Left cardiac atrium (tissue), 4 donors: ENCODE measurements at regions not wholly inside any gene's neighbourhood (a gene's known extent, or its start where the extent isn't known, plus 50 kb on each side); places are given as distances from the start of the nearest gene placed in this dataset.

Experiments
- ATAC-seq, 2 donors: fragments of 200-7000 bp; cut with Tn5 transposase; one replicate each; pipeline ENCODE4 v1.9.1; 2020; ENCODE audit warnings: mild to moderate bottlenecking in 2 of 2, moderate library complexity in 2 of 2
- DNase-seq: peaks from one replicate; pipeline ENCODE4 v3.0.0-alpha.2; 2020
- intact Hi-C, 2 donors: fragments of 100-400 bp; cut with DNase I; formaldehyde crosslinking; loops; one replicate each; pipeline versions ENCODE4 v1.14.1 to v1.15.1; 2022 to 2023
- donor health status: DM: no; HTN: yes; CAD: no.
- donor health status: DM: no; HTN: yes; CAD: no; lungs with severe emphysema.
- donor health status: DM: yes; HTN: yes; CAD: no.
- donor health status: Dilated cardiomyopathy.

DNA sequence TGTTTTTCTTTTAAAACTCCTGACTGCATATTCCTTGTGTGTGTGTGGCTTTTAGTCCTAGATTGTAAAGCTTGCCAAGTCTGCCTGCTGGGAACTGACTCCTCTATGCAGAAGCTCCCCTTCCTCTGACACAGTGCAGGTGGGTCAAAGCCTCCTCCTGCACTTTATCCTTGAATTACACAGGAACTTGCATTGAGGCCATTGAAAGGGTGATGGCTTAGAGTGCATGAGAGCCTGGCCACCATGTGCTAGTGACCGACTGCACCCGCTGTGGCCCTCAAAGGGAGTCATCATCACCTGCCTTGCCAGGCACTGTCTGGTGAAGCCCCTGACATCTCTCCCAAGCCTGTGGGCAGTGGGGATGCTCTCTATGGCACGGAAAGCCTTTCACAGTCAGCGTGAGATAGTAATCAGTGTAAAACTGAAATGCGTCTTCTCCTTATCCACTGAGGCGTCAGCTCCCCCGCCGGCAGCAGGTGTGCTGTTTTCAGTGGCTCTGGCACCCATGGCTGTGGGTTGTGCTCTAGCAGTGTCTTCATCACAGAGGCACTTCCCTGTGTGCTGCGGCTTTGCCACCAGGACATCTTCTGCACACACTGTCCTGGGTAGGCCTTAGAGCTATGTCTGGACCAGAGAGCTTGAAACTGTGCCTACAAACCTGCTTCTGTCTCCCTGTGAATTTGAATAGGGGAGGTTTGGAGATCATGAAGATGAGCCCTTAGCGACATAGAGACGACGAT is 87.9 kb downstream of the THBS2 start:
- ATAC-seq (no peak), DNase-seq (no peak)
- intact Hi-C loops, result no loop called here

DNA sequence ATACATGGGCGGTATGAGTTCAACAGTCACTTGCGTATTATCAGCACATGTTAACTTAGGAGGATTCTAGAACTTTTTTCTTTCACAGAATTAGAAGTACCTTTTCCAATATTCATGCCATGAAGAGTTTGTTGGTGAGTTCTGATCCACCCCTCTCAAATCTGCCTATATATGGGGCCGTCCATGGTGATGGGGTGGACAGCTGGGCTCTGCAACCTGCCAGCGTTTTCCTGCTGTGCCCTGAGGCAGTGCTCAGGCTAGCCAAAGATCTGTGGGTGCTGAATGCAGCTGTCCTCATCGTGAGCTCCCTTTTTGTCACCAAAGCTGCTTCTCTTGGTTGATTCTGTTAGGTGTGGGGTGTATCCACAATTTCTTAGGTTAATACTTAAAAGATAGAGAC is 88.7 kb downstream of the THBS2 start:
- ATAC-seq, result no peak
- intact Hi-C loops, result no loop called here
- DNase-seq, result no peak

DNA sequence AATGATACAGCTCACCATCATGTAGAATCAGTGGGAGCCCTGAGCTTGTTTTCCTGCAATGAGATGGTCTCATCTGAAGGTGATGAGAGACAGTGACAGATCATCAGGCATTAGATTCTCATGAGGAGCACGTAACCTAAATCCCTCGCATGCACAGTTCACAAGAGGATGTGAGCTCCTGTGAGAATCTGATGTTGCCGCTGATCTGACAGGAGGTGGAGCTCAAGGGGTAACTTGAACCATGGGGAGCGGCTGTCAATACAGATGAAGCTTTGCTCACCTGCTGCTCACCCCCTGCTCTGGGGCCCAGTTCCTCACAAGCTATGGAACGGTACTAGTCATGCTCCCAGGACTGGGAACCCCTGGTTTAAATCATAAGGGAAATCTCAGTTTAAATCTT is 89.2 kb downstream of the THBS2 start:
- no peak for DNase-seq
- intact Hi-C loops, result no loop called here
- ATAC-seq, result no peak

DNA sequence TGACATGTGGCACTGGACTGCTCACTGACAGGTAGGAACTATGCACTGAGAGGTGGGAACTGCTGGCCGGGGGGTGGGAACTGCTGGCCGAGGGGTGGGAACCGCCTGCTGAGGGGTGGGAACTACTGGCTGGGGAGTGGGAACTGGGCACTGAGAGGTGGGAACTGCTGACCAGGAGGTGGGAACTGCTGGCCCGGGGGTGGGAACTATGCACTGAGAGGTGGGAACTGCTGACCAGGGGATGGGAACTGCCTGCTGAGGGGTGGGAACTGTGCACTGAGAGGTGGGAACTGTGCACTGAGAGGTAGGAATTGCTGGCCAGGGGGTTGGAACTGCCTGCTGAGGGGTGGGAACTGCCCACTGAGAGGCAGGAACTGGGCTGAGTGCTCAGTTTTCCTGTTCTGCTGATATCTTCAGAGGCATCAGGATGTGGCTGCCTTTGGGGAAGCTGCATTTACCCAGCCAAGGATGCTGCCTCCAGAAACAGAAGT is 90.2 kb downstream of the THBS2 start:
- DNase-seq, result no peak
- intact Hi-C loops, result no loop called here
- peak in 1 of 2 donors; percentile 5 for ATAC-seq

DNA sequence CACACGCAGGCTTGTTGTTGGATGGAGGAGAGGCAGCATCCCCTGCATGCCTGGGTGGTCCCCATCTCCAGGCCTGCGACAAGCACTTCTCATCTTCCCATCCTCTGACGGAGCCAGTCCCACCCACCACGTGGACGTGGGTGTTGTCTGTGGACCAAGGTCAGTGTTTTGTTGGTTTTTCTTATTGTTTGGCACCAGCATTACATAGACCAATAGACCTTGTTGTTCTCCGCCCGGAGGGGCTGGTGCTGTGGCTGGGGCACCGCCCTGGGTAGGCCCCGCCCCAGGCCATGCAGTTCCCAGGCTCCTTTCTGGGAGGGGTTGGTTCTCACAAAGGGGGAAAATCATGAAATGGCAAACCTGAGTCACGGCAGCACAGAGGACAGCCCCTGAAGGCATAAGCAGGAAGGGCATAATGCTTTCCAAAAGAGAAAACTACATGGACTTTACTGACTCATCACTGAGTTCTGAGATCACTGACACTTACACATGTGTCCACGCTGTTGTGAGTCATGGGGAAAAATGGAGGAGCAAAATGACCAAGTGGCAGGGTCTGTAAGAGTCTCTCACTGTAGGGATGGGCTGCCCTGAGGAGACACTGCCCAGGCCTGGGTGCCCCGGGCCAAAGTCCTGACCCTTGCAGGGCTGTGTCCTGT is 90.8 kb downstream of the THBS2 start:
- peak; percentile 85 for DNase-seq
- ATAC-seq, result peak; percentile 29 to 58
- intact Hi-C loops, result no loop called here

DNA sequence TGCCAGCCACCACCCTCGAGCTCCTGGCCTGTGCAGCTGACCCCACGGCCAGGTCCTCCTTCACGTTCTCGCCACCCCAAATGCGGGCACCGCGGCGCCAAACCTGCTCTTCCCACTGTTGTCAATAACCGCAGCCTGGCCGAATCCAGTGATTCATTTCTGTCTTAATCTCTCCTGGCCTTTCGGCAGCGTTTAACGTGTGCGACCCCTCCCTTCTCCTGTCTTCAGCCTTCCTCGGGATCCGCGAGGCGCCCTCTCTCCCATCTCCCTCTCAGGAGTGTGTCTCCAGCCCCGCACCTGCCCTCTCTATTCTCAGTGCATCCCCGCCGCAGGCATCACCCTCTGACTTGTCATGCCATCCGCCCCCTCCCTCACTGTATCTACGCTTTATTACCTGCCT is 91.4 kb downstream of the THBS2 start:
- ATAC-seq (no peak), DNase-seq (no peak)
- intact Hi-C loops, result no loop called here

DNA sequence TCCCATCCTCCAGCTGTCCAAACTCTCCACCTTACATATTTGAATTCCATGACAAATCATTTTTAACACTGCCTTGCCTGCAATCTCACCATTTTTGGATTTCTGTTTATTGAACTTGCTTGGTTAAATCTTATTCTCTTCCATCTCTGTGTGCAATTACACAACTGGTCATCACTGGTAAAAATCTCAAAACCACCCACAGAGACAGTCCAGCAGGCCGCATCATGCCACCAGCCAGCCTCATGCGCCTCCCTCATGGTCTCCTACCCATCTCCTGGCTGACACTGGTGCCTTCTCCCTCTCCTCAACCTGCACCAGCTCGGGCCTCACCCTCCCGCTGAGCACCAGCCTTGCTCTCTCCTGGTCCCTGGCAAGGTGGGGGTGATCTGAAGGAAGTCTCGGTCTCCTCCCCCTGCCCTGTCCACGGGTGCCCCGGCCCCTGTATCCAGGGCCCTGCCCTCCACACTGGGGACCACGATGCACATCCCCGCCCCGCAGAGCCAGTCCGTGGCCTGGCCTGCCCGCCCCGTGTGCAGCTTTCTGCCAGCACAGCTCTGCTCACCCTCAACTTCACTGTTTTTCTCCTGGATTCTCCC is 92.0 kb downstream of the THBS2 start:
- DNase-seq, result no peak
- intact Hi-C loops, result no loop called here
- no peak for ATAC-seq

DNA sequence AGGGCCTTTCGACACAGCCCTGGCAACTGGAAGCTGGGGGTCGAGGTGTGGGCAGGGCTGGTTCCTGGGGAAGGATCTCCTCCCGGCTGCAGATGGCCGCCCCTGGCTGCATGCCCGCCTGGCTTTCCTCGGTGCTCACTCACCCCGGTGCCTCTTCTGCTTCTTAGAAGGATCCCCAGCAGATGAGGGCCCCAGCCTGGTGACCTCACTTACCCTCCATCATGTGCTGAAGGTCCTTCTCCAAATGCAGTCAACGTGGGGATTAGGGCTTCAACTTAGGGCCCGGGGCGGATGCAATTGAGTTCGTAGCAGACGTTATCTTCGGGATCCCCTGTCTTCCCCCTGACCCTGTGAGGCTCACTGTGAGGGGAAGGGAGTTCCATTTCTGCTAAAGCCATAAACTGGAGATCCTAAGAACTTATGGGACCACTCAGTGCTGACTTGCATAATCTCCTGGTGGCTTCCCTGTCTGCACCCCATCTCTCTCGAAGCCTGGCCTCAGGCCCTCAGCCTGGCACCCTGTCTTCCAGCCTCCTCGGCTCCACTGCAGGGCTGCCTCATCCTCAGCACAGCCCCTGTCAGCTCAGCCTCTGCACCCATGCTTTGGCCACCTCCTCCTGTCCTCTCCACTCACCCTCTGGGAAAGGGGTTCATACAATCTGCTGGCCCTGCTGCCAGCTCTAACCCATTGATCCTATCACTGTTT is 92.6 kb downstream of the THBS2 start:
- ATAC-seq (no peak), DNase-seq (no peak)
- intact Hi-C loops, result no loop called here

DNA sequence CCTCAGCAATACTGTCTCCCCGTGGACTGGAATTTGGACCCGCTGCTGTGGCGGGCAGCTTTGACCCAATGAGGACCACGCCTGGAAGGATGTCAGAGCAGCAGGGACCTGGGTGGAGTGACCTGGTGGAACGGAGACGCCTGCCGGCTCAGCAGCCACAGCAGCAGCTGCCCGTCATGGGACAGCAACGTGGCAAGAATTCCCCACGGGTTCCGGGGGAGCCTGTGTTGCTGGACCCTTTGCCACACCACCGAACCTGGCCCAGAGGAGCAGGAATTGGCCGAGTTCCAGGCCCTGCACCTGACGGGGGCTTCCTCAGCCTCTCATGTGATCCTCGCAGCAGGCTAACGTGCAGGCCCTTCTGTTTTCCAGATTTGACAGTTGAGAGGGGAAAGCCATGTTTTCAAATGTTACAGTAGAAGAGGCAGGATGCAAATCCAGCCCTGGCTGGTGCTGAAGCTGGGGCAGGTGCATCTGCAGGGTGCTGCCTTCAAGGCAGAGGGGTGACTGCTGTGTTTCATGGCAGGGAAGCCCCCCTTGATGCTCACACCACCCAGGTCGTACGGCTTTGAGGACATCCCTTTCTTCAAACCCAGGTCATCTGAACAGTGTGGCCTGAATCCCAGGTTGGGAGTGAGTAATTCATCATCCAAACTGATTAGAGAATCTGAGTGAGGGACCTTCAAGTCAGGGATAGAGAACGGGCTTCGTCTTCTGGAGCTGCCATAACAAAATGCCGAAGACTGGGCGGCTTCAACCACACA is 93.4 kb downstream of the THBS2 start:
- no peak for DNase-seq
- intact Hi-C loops, result no loop called here
- no peak for ATAC-seq

DNA sequence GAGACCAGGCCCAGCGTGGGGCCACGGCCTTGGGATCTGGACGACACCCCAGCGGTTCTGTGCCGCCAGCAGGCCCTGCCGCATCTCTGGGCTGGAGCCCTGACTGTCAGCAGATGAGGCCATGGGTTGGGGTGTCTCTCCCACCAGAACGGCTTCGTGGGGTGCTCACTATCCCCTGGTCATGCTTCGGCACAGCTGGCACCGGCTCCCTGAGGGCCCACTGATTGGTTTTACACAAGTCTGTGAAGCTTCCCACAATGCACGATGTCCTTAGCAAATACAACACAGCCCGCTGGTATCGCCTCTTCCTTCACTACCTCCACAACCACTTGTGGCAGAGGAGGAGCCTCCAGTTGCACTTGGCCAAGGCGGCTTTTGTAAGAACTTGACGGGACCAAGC is 94.3 kb downstream of the THBS2 start:
- ATAC-seq, result no peak
- intact Hi-C loops, result no loop called here
- DNase-seq, result no peak

DNA sequence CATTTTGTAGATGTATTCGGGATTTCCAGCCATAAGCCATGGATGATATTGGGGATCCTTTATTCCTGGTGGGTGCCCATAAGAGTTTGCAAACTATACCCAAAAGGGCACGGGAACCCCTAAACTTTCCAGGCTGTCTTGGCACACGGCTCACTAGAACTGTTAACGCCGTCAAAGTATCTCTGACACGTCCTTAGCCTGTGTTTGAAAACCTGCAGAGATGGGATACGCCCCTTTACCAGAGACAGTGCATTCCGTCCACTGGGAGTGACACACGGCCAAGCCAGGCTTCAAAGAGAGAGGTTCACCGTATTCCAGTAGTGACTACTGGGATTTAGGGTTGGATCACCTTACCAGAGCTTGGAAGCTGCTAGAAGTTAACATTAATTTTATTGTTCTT is 95.0 kb downstream of the THBS2 start:
- intact Hi-C loops, result no loop called here
- DNase-seq (no peak), ATAC-seq (peak in 1 of 2 donors; percentile 11)

DNA sequence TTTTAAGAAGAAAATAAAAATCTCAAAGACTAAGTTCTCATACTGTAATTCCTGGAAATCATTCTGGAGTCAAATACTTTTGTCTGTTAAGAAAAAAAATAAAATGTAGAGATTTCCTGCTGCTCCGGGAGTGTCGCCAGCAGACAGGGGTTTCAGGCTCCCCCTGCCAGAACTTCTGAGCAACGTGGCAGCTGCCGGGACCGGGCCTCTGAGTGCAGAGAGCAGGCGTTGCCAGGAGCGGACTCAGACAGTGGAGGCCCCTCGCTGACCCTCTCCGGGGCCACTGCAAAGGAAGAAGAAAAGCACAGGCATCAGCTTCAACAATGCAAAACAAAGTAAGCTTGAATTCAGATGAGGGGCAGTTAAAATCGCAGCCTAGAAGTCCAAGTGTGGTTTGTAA is 95.5 kb downstream of the THBS2 start:
- DNase-seq, result peak; percentile 78
- intact Hi-C loops, result no loop called here
- ATAC-seq, result peak; percentile 84 to 85

DNA sequence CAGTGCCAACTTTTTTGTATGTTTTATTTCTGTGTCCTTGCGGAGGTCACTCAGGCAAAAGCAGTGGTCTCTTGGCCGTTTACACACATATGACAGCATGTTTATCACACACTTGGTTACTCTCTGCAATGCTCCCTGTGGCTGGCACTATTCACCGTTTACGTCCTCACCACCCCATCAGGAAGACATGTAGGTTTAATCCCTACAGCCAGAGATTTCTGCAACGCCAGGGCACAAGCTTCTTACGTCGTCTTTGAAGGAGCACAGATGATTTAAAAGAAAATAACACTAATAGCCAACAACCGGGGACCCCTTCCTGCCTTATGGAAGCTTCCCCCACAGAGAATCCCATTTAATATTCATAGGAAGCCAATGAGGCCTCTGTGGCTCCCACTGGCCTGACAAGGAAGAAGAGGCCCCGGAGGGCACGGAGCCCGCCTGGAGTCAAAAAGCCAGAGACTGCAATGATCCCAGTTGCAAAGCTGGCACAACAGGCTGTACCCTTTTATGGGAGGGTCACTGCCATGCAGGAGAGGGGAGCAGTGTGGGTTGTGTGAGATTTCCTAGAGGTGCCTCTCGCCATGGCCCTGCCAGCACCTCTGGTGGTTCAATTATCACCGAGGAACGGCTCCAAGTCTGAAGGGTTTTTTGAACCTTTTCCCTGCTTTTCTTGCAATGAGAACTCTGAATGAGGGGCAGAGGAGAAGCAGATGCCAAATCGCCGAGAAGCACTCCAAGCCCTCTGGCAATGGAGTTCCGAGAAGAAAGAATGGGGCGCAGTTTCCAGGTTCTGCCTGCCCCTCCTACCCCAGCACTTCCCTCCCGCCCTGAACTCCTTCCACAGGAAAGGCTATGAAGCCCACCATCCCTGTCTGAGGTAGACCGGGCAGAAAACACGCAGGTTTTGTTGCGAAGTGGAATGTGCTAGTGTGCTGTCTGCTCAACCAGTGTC is 96.2 kb downstream of the THBS2 start:
- intact Hi-C loops, result no loop called here
- DNase-seq, result no peak
- no peak for ATAC-seq

DNA sequence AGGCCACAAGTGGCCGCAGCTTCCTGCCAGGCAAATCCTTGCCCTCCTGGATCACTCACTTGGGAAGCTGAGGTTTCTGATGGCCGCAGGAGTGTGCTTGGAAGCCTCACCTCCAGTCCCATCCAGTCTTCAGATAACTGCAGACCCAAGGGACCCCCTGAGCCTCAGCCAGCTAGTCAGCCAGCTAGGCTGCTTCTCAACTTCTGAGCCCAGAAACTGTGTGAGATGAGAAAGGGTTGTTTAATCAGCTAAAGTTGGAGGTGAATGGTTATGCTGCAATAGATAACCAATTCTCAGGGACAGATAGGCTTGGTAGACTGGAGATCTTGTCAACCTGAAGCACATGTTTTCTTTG is 96.9 kb downstream of the THBS2 start:
- intact Hi-C loops, result no loop called here
- ATAC-seq (no peak), DNase-seq (no peak)

DNA sequence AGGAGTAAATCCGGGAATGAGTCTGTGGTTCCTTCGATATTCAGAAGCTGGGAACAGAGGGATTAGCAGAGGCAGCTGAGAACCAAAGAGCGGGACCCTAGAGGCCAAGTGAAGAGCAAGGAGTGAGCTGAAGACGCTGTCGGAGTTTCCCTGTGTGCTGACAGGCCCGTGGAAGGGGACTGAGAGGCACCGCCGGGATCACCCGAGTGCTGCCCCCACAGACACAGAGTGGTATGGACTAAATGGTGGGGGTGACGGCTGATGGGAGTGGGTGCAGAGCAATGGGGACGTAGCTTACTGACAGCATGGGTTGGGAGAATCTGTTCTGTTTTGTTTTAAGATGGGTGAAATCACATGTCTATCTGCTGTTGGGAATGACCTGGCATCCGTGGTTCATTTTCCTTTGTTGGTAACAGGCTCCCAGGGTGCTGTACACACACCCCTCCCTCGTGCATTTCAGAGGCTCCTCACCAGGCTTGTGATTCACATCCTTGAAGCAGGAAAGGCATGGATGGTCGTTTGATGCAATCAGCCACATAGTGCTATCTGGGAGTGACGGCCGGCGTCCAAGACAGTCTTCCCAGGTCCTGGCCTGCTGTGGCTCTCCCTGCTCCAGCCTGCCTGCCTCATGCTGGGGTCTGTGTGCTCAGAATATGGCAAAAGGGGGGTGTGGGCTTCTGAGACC is 97.4 kb downstream of the THBS2 start:
- intact Hi-C loops, result no loop called here
- ATAC-seq (peak in 1 of 2 donors; percentile 12), DNase-seq (no peak)

DNA sequence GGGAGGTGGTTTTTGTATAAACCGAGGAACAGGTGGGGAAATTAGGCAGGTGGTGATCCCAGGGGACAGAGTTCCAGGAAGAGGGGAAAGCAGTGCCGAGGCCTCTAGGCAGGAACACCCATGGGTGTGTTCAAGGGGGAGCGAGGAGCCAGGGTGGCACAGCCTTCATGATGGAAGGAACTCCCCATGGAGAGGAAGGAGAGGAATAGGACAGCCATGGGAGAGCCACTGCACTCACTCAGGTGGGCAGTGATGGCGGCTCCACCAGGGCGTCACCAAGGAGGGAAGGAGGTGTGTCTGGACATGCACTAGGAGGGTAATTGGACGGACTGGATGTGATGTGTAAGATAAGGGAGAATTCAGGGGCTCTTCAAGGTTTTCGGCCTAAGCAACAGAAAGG is 98.2 kb downstream of the THBS2 start:
- no peak for DNase-seq
- no peak for ATAC-seq
- intact Hi-C loops, result no loop called here

DNA sequence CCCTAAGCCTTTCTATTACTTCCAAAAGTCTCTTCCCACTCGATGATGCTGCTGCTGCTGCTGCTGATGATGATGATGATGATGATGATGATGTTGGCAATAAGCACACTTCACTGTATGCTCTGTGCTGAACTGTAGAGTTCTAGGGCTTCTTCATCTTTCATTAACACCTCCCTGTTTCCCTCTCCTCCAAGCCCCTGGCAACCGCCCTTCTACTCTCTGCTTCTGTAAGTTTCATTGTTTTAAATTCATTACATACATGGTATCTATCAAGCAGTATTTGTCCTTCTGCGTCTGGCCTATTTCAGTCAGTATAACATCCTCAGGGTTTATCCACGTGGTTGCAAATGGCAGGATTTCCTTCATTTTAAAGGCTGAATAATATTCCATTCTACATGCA is 100.2 kb downstream of the THBS2 start:
- no peak for ATAC-seq
- no peak for DNase-seq
- intact Hi-C loops, result no loop called here

DNA sequence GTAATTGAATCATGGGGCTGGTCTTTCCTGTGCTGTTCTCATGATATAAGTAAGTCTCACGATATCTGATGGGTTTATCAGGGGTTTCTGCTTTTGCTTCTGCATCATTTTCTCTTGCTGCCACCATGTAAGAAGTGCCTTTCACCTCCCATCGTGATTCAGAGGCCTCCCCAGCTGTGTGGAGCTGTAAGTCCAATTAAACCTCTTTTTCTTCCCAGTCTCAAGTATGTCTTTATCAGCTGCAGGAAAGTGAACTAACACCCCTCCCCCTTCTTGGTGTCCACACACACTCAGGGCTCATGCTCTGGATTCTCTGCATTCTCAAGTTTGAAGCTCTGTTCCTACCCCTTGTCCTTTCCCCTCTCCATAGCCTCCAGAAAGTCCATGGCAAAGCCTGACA is 107.1 kb downstream of the THBS2 start:
- ATAC-seq, result no peak
- no peak for DNase-seq
- intact Hi-C loops, result no loop called here
